GM11168 (cell line): ENCODE measurements at regions not wholly inside any gene's neighbourhood (a gene's known extent, or its start where the extent isn't known, plus 50 kb on each side); places are given as distances from the start of the nearest gene placed in this dataset.
"Not testable (repeated sequence)": the region's sequence is repeated elsewhere in the genome, so short reads cannot be mapped to it uniquely, and the experiment has no call there.

Experiments
- in situ Hi-C: fragments of 300-500 bp; cut with MboI; formaldehyde crosslinking; loops from one replicate; pipeline ENCODE4 v1.12.0; 2022; ENCODE audit warnings: low sequenced_read_pairs; ENCODE audit not compliant: unreplicated experiment

- in situ Hi-C loops: no loop called here
These were observed 90.8 kb upstream of the TNFSF4 start for GRCh38 chr1:173297798-173298391.

DNA sequence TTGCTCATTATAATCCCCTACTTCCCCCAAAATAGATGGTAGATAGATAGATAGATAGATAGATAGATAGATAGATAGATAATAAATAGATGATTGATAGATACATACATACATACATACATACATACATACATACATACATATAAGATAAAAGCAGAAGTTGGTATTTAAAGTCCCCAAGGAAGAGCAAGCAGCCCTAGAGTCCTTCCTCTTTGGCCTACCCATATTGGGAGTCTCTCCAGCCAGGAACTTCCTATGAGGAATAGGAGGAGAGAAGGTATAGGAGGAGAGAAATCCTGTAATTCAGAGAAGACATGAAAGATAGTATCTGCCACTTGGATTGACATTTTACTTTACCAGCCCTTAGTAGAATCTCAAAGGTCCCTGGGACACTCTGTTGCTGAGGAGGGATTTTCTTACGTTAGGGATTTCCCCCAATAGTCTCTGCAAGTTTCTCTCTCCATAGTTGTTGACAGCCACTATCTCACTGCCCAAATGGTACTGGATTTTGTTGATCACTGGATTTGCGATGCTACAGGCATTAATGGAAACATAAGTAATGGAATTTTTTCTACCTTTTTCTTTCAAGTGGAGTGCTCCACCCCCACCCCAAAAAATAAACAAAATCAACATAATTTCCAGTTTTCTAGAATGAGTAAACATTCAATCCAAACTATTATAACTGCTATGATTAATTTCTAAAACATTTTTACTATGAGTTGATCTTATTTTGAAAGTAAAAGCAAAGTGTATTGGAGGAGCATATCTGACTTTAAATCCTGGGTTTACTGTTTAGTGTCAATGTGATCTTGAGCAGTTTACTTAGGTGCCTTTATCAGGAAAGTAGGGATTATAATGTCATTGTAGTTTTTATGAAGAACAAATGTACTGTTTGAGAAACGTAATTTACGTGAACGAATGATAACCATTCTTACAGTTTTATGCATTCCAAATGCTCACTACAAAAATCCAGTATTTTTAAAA lies 93.2 kb upstream of the TNFSF4 start:
- in situ Hi-C loops: no loop called here

DNA sequence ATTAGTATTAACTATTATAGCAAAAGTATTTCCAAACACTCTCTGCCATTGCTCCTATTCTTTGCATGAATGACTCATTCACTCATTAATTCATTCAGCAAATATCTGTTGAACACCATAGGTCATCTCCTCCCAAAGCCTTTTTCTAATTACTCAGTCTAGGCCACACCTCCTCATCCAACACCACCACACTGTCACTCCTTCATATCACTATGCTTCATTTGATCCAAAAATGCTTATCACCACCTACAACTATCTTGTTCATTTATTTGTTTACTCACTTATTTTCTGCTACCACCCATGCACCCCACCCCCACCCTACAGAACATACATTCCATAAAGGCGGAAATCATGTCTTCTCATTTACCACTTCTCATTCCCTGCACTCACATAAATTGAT lies 94.4 kb upstream of the TNFSF4 start:
- in situ Hi-C loops: no loop called here

GRCh38 chr1:173302366-173302765 lies 95.2 kb upstream of the TNFSF4 start:
- in situ Hi-C loops: no loop called here

GRCh38 chr1:173302890-173303829 lies 96.0 kb upstream of the TNFSF4 start:
- in situ Hi-C loops: no loop called here

DNA sequence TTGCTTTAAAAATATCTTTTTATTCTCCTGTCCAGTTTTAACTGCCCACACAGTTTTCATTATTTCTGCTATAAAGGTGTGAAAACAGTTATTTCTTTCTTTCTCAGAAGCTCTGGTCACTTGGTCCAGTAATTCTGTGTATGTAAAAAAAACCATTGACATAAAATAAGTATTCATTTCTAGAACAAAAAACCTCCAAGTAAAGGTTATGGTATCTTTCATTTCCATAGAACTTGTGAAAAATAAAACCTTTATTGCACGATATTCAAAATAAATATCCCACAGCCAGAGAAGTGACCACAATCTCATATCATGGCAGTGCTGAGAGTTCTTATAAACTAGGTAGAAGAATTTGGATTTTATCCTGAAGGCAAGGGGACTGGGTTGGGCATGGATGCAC lies 96.9 kb upstream of the TNFSF4 start:
- in situ Hi-C loops: no loop called here

DNA sequence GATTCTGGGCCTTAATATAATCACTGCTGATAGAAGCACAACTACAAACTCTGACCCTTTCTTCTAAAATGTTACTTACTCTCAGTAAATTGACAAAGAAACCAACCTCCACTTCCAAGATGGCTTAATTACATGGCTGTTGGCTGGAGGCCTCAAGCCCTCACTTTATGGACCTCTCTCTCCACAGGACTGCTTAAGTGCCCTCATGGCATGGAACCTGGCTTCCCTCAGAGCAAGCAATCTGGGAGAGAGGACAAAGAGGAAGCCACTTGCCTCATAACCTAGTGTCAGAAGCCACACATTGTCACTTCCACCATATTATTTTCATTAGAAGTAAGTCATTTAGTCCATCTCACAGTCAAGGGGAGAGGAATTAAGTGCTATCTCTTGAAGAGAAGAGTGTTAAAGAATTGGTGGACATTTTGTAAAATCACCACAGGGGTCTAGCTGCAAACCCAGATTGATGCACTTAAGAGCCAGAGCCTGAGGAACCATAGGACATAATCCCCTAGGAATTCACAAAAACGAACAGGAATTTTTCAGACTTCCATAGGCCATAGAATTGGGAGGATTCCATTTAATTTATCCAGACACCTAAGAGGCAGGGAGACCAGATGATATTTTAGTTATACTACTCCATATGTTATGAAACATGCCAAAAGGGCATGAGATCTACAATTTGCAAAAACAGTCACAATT lies 97.5 kb upstream of the TNFSF4 start:
- in situ Hi-C loops: no loop called here

DNA sequence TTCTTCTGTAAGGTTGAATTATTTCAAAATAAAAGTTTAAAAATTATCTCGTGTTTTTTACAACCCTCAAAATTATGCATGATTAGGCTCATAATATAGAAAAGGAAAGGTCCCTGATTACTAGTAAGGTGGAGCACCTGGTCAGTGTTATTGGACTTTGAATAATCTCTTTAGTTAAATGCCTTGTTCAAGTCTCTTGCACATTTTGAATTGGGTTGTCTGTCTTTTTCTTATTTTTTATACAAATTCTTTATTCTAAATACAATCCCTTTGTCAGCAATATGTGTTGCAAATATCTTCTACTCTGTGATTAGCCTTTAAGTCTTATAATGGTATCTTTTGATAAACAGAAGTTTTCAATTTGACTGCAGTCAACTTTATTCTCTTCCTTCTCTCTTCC lies 100.7 kb upstream of the TNFSF4 start:
- in situ Hi-C loops: no loop called here

- in situ Hi-C loops: no loop called here
These were observed 107.5 kb upstream of the TNFSF4 start for GRCh38 chr1:173314656-173315055.

GRCh38 chr1:173315296-173315695 lies 108.2 kb upstream of the TNFSF4 start:
- in situ Hi-C loops: no loop called here

- in situ Hi-C loops: no loop called here
These were observed 111.7 kb upstream of the TNFSF4 start for GRCh38 chr1:173318788-173319187.

DNA sequence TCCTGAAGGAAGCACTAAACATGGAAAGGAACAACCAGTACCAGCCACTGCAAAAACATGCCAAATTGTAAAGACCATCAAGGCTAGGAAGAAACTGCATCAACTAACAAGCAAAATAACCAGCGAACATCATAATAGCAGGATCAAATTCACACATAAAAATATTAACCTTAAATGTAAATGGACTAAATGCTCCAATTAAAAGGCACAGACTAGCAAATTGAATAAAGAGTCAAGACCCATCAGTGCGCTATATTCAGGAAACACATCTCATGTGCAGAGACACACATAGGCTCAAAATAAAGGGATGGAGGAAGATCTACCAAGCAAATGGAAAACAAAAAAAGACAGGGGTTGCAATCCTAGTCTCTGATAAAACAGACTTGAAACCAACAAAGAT lies 117.2 kb upstream of the TNFSF4 start:
- in situ Hi-C loops: not testable (repeated sequence)

DNA sequence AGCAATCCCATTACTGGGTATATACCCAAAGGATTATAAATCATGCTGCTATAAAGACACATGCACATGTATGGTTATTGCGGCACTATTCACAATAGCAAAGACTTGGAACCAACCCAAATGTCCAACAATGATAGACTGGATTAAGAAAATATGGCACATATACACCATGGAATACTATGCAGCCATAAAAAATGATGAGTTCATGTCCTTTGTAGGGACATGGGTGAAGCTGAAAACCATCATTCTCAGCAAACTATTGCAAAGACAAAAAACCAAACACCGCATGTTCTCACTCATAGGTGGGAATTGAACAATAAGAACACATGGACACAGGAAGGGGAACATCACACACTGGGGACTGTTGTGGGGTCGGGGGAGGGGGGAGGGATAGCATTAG lies 120.9 kb upstream of the TNFSF4 start:
- in situ Hi-C loops: not testable (repeated sequence)

DNA sequence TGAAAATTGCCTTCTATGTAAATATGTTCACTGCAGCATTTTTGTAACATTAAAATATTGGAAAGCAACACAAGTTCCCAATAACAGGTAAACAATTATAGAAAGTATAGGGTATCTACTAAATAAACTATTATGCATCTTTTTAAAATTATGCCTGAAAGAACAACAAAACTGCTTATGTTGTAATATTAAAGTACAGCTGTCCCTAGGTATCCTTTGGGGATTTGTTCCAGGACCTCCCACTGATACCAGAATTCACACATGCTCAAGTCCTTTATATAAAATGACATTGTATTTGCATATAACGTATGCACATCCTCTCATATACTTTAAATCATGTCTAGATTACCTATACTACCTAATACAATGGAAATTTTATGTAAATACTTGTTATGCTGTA lies 121.8 kb upstream of the TNFSF4 start:
- in situ Hi-C loops: no loop called here

GRCh38 chr1:173329726-173330125 lies 122.6 kb upstream of the TNFSF4 start:
- in situ Hi-C loops: no loop called here

- in situ Hi-C loops: no loop called here
These were observed 123.2 kb upstream of the TNFSF4 start for GRCh38 chr1:173330149-173330951.

DNA sequence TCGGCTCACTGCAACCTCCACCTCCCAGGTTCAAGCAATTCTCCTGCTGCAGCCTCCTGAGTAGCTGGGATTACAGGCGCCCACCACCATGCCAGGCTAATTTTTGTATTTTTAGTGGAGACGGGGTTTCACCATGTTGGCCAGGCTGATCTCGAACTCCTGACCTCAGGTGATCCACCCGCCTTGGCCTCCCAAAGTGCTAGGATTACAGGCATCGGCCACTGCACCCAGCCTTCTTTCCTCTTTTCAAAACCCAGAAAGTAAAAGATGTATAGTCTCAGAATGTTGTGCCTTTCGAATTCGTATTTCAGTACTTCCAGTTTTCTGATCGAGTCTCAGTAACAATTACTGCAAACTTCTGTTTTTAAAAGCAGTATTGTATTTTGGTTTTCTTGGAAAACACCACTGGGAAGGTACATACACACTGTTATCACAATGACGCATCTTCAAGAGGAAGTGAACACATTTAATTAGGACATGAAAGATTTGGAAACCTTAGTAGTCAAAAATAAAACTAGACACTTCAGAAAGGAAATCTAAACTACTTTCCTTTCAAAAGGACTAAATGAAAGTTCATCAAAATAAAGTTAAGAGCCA lies 123.9 kb upstream of the TNFSF4 start:
- in situ Hi-C loops: not testable (repeated sequence)

- in situ Hi-C loops: no loop called here
These were observed 124.9 kb upstream of the TNFSF4 start for GRCh38 chr1:173332026-173332425.

DNA sequence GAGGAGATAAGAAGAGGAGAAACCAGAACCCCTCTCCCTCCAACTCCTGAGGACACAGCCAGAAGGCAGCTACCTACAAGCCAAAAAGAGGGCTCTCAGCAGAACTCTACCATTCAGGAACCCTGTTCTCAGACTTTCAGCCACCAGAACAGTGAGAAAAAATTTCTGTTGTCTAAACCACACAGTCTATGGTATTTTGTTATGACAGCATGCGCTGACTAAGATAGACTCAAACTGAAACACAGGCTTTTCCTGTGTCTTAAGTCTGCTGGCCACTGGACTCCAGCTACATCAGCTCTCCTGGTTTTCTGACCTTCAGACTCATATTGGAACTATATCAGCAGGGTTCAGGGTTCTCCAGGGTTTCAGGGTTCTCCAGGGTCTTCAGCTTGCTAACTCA lies 126.5 kb upstream of the TNFSF4 start:
- in situ Hi-C loops: no loop called here
